ENCODE measurements at regions not wholly inside any gene's neighbourhood (a gene's known extent, or its start where the extent isn't known, plus 50 kb on each side); places are given as distances from the start of the nearest gene placed in this dataset.

DNA sequence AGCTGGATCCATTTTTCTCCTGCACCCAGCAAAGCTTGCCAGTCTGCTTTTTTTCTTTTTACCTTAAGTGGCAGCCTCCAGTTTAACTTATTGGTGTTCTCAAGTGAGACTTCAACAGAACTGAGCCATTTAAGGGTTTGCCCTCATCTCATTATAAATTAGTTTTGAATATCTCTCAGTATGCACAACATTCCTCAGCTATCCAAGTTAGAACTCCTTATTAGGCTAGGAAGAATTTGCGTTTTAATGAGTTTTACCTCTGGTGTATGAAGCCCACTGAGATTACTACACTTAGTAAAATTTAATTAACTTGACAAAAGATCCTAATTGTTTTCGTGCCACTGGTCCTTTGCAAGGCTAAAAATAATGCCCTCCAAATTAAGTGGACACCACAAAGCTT, 232.4 kb downstream of the CDH11 start:
- TF ChIP-seq, protein P1, sequence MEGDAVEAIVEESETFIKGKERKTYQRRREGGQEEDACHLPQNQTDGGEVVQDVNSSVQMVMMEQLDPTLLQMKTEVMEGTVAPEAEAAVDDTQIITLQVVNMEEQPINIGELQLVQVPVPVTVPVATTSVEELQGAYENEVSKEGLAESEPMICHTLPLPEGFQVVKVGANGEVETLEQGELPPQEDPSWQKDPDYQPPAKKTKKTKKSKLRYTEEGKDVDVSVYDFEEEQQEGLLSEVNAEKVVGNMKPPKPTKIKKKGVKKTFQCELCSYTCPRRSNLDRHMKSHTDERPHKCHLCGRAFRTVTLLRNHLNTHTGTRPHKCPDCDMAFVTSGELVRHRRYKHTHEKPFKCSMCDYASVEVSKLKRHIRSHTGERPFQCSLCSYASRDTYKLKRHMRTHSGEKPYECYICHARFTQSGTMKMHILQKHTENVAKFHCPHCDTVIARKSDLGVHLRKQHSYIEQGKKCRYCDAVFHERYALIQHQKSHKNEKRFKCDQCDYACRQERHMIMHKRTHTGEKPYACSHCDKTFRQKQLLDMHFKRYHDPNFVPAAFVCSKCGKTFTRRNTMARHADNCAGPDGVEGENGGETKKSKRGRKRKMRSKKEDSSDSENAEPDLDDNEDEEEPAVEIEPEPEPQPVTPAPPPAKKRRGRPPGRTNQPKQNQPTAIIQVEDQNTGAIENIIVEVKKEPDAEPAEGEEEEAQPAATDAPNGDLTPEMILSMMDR (optimal IDR thresholded peaks at IDR 0.05 in 1 of 3, IDR thresholded peaks at IDR 0.05 in 1 of 3, conservative IDR thresholded peaks at IDR 0.05 in 1 of 3; ENCODE audit: extremely low read depth in 1 of 3, insufficient read depth in 2 of 3, low read length in 3 of 3) = no peak
- no peak for TF ChIP-seq EZH2 (IDR thresholded peaks at IDR 0.05; ENCODE audit: low read length)

Data from keratinocyte (primary cell).